AG04449 (cell line): ENCODE measurements at regions not wholly inside any gene's neighbourhood (a gene's known extent, or its start where the extent isn't known, plus 50 kb on each side); places are given as distances from the start of the nearest gene placed in this dataset.

ENCODE experiments used
- CTCF ChIA-PET: fragments of 350-600 bp; formaldehyde crosslinking; extraction: SDS; loops from one replicate; lab custom pipeline; 2021; ENCODE audit warnings: antibody characterized with exemption; lab: Yijun Ruan, JAX
- POLR2A ChIA-PET: fragments of 400-600, 350-600 bp; formaldehyde crosslinking; extraction: SDS; loops from one replicate; lab custom pipeline; 2020; ENCODE audit warnings: antibody characterized with exemption, inconsistent platforms; lab: Yijun Ruan, JAX
- DNase-seq: peaks from one replicate; pipeline ENCODE4 v3.0.0-alpha.2; 2010; ENCODE audit warnings: low read depth, low spot score
- H3K4me3 ChIP-seq: 2 replicates; pipeline ENCODE4 v1.5.1; 2011; ENCODE audit warnings: low read depth, mild to moderate bottlenecking, control low read depth, low read length
- TF ChIP-seq, protein P1 (sequence below): IDR thresholded peaks from one replicate; pipeline ENCODE4 v1.5.1; 2011; ENCODE audit warnings: mild to moderate bottlenecking, moderate library complexity, low read length, control low read depth, inconsistent platforms; ENCODE audit not compliant: insufficient read depth; ENCODE audit errors: missing control alignments

DNA sequence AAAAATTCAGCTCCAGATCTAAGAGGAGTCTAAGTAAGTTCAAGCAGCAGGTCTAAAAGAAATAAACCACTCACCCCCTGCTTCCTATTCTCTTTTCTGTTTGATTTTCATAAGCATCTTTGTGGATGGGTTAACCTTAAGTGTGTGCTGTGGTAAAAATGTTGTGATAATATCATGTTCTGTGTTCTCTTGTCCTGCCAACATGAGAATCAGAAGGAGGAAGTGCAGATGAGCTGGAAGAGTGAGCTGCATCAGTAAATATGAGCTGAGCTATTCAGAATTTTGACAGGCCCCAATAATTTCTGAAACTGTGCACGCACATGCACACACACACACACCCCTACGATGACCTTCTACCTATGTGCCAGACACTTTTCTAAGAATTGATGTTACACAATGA, 186.5 kb upstream of the ANKRD55 start:
- POLR2A ChIA-PET = no interaction called here

DNA sequence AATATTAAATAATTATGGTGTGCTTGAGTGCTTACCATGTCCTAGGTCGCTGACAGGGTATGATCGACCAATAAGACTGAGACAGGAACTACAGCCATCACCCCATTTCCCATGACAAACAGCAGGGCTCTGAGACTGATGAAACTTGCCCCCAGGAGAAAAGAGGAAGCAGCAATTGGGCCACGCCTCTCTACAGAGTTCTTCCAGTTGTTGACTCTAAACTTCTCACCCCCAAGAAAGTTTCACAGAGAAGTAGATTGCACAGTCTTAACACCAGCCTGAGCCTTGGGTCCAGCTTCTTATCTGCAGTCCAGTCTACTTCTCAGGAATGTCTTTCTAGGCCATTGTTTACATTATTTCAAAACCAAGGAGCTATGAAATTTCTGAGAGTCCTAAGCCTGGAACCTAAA, 182.2 kb upstream of the ANKRD55 start:
- CTCF ChIA-PET = no interaction called here
- POLR2A ChIA-PET = interaction anchor here (0.6 kb wide), 1 partner anchor 339 kb away, joined by 4 read pairs; no protein-coding TSS in a partner anchor
- TF ChIP-seq, protein P1, sequence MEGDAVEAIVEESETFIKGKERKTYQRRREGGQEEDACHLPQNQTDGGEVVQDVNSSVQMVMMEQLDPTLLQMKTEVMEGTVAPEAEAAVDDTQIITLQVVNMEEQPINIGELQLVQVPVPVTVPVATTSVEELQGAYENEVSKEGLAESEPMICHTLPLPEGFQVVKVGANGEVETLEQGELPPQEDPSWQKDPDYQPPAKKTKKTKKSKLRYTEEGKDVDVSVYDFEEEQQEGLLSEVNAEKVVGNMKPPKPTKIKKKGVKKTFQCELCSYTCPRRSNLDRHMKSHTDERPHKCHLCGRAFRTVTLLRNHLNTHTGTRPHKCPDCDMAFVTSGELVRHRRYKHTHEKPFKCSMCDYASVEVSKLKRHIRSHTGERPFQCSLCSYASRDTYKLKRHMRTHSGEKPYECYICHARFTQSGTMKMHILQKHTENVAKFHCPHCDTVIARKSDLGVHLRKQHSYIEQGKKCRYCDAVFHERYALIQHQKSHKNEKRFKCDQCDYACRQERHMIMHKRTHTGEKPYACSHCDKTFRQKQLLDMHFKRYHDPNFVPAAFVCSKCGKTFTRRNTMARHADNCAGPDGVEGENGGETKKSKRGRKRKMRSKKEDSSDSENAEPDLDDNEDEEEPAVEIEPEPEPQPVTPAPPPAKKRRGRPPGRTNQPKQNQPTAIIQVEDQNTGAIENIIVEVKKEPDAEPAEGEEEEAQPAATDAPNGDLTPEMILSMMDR = no peak
- DNase-seq = peak; percentile 70
- H3K4me3 ChIP-seq = no peak overlapping the region

More for the DNA sequence above, 186.5 kb upstream of the ANKRD55 start:
- DNase-seq = no peak
- H3K4me3 ChIP-seq = no peak overlapping the region
- TF ChIP-seq, protein P1 = no peak
- CTCF ChIA-PET = no interaction called here

- ChIA-PET CTCF (interaction anchor here (1.2 kb wide), 1 partner anchor 423 kb away, joined by 3 read pairs; no protein-coding TSS in a partner anchor), POLR2A (no interaction called here)
- DNase-seq = no peak
- H3K4me3 ChIP-seq = no peak overlapping the region
- TF ChIP-seq, protein P1 = no peak
These were observed 180.9 kb upstream of the ANKRD55 start for GRCh38 chr5:56414066-56414465.

DNA sequence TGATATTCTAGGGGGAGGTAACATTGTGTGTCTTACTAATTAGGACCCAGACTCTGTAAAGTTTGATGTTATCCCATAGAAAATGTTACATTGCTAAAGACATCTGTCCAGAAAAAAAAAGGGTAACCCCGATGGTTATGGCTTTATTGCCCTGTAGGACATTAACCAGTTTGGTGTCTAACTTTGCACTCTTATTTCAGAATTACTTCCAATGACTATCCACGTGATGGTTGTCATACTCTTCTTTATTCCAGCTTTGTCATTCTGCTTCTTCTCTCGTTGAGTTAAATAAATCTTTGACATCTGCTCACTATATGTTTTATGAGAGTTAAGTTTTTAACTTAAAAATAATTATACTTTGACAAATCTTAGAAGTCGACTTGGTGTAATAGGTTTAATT, 180.4 kb upstream of the ANKRD55 start:
- POLR2A ChIA-PET = no interaction called here
- no peak for DNase-seq
- CTCF ChIA-PET = interaction anchor here (1.2 kb wide), 1 partner anchor 424 kb away, joined by 3 read pairs; no protein-coding TSS in a partner anchor
- TF ChIP-seq, protein P1 = no peak
- no peak overlapping the region for H3K4me3 ChIP-seq

- DNase-seq = no peak
- TF ChIP-seq, protein P1 = no peak
- no peak overlapping the region for H3K4me3 ChIP-seq
- ChIA-PET POLR2A (interaction anchor here (0.6 kb wide), 1 partner anchor 1007 kb away, joined by 3 read pairs; no protein-coding TSS in a partner anchor), CTCF (interaction anchor here (1.0 to 1.2 kb wide), 2 partner anchors 425 to 426 kb away, joined by 3 to 4 read pairs; no protein-coding TSS in a partner anchor)
These were observed 179.7 kb upstream of the ANKRD55 start for GRCh38 chr5:56412601-56413379.

DNA sequence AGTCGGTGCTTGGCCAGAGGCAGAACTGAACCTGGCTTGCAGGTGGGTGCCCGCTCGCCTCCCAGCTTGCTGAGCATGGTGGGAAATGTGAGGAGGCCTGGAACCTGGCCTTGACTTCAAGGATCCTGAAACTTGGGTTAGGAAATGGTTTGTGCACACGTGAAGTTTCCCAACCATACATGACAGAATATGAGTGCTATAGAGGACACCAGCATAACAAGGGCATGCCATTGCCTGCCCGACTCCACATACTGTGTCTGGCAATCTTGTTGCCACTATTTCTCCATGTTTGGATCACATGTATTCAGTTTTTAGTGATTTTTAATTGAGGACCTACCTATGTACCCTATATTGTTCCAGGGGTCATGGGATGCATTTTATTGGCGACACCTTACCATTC, 177.6 kb upstream of the ANKRD55 start:
- ChIA-PET POLR2A (no interaction called here), CTCF (interaction anchor here (1.4 kb wide), 2 partner anchors 8 to 140 kb away, joined by 3 read pairs; no protein-coding TSS in a partner anchor)
- DNase-seq = no peak
- TF ChIP-seq, protein P1 = no peak
- no peak overlapping the region for H3K4me3 ChIP-seq
